RWPE1 (cell line): ENCODE measurements at regions not wholly inside any gene's neighbourhood (a gene's known extent, or its start where the extent isn't known, plus 50 kb on each side); places are given as distances from the start of the nearest gene placed in this dataset.

Source experiments
- CTCF ChIA-PET: fragments of 350-600 bp; sonication (Branson Sonifier 250); formaldehyde crosslinking; extraction: SDS; loops from one replicate; lab custom pipeline; 2021; lab: Yijun Ruan, JAX
- POLR2A ChIA-PET: fragments of 400-600 bp; formaldehyde crosslinking; extraction: SDS; loops from one replicate; lab custom pipeline; 2020; ENCODE audit warnings: antibody characterized with exemption; ENCODE audit not compliant: low non-redundant PET; lab: Yijun Ruan, JAX
- DNase-seq: peaks from one replicate; pipeline ENCODE4 v3.0.0; 2012; ENCODE audit warnings: low spot score
- H3K27ac ChIP-seq: fragments of 450-650 bp; 2 replicates; pipeline ENCODE4 v1.5.1; 2017
- CTCF ChIP-seq: fragments of 450-650 bp; conservative IDR thresholded peaks from 2 replicates; pipeline ENCODE4 v1.5.1; 2017; ENCODE audit warnings: low read depth, mild to moderate bottlenecking

DNA sequence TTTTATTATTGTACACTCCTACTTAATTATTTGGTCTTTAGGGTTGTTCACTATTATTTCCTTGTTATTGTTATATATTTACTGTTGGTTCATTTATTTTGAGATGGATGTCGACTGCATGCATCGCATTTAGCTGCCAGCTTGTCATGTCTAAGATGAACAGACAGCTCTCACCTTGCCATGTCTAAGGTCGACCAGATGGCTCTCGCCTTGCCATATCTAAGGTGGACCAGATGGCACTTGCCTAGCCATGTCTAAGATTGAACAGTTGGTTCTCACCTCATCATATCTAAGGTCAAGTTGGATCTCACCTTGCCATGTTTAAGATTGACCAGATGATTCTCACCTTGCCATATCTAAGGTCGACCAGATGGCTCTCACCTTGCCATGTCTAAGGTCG lies 1440.9 kb downstream of the UQCRFS1 start:
- CTCF ChIA-PET, result no interaction called here
- H3K27ac ChIP-seq, result no peak overlapping the region
- no peak for TF ChIP-seq CTCF
- no peak for DNase-seq
- POLR2A ChIA-PET, result no interaction called here

DNA sequence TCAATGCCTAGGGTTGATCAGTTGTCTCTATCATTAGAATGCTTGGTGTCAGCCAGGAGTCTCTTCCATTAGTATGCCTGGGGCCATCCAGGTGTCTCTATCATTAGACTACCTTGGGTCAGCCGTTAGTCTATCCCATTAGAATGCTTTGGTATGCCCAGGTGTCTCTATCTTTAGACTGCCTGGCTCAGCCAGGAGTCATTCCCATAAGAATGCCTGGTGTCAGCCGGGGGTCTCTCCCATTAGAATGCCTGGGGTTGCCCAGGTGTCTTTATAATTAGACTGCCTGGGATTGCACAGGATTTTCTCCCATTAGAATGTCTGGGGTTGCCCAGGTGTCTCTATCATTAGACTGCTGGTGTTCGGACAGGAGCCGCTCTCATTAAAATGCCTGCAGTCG lies 1442.9 kb downstream of the UQCRFS1 start:
- ChIA-PET CTCF (no interaction called here), POLR2A (no interaction called here)
- H3K27ac ChIP-seq, result no peak overlapping the region
- TF ChIP-seq CTCF, result no peak
- DNase-seq, result no peak

GRCh38 chr19:27767234-27767633 lies 1445.7 kb downstream of the UQCRFS1 start:
- no peak for DNase-seq
- H3K27ac ChIP-seq, result no peak overlapping the region
- ChIA-PET POLR2A (no interaction called here), CTCF (no interaction called here)
- TF ChIP-seq CTCF, result no peak

DNA sequence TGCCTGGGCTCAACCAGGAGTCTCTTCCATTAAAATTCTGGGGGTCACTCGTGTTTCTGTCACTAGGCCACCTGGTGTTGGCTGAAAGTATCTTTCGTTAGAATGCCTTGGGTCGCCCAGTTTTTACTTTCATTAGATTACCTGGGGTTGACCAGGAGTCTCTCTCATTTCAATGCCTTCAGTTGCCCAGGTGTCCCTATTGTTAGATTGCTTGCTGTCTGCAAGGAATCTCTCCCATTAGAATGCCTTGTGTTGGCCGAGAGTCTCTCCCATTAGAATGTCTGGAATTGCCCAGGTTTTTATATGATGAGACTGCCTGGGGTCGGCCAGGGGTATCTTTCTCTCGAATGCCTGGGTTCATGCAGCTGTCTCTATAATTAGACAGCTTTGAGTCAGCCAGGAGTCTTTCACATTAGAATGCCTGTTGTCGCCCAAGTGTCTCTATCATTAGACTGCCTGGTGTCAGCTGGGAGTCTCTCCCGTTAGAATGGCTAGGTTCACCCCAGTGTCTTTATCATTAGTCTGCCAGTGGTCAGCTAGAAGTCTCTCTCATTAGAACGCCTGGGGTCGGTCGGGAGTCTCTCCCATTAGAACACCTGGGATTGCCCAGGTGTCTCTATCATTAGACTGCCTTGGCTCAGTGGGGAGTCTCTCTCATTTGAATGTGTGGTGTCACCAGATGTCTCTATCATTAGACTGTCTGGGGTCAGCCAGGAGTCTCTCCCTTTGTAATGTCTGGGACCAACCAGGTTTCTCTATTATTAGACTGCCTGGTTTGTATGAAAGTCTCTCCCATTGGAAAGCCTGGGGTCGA lies 1446.8 kb downstream of the UQCRFS1 start:
- no peak overlapping the region for H3K27ac ChIP-seq
- CTCF ChIA-PET, result no interaction called here
- POLR2A ChIA-PET, result no interaction called here
- TF ChIP-seq CTCF, result no peak
- DNase-seq, result no peak

- ChIA-PET CTCF (no interaction called here), POLR2A (no interaction called here)
- no peak overlapping the region for H3K27ac ChIP-seq
- no peak for DNase-seq
- no peak for TF ChIP-seq CTCF
Measured at GRCh38 chr19:27765397-27765796, 1447.6 kb downstream of the UQCRFS1 start.

DNA sequence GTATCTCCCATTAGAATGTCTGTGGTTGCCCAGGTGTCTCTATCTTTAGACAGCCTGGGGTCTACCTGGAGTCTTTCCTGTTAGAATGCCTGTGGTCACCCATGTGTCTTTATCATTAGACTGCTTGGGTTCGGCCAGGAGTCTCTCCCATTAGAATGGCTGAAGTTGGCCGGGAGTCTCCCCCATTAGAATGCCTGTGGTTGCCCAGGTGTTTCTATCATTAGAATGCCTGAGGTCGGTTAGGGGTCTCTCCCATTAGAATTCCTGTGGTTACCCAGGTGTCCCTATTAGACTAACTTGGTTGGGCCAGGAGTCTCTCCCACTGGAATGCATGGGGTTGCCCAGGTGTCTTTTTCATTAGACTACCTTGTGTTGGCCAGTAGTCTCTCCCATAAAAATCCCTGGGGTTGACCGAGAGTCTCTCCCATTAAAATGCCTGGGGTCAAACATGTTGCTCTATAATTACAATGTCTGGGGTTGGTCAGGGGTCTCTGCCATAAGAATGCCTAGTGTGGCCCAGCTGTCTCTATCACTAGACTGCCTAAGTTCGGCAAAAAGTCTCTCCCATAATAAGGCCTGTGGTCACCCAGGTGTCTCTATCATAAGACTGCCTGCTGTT lies 1448.7 kb downstream of the UQCRFS1 start:
- H3K27ac ChIP-seq, result no peak overlapping the region
- ChIA-PET CTCF (no interaction called here), POLR2A (no interaction called here)
- DNase-seq, result no peak
- no peak for TF ChIP-seq CTCF
